GM23338 (cell line): ENCODE measurements at regions not wholly inside any gene's neighbourhood (a gene's known extent, or its start where the extent isn't known, plus 50 kb on each side); places are given as distances from the start of the nearest gene placed in this dataset.

ENCODE experiments used
- ATAC-seq: fragments of 200-7000 bp; cut with Tn5 transposase; 3 replicates; pipeline ENCODE4 v1.9.1; 2020
- DNase-seq: peaks from one replicate; pipeline ENCODE4 v3.0.0-alpha.2; 2015; ENCODE audit warnings: low spot score
- H2AFZ ChIP-seq: fragments of 200-600 bp; sonication (generic); 2 replicates; pipeline ENCODE4 v1.8.0; 2016; ENCODE audit warnings: antibody characterized with exemption, mild to moderate bottlenecking, moderate library complexity
- H3F3A ChIP-seq: fragments of 200-600 bp; sonication (generic); replicated peaks from 2 replicates; pipeline ENCODE4 v1.8.0; 2017; ENCODE audit warnings: antibody characterized with exemption, mixed run types, low read depth
- H3K27ac ChIP-seq: fragments of 200-600 bp; sonication (generic); 2 replicates; pipeline ENCODE4 v1.6.1; 2016; ENCODE audit warnings: low read depth
- H3K27me3 ChIP-seq: fragments of 200-600 bp; sonication (generic); 2 replicates; pipeline ENCODE4 v1.8.0; 2016; ENCODE audit warnings: mild to moderate bottlenecking, mixed run types, moderate library complexity; ENCODE audit not compliant: insufficient read depth
- H3K36me3 ChIP-seq: fragments of 200-600 bp; sonication (generic); 2 replicates; pipeline ENCODE4 v1.8.0; 2016; ENCODE audit warnings: mild to moderate bottlenecking; ENCODE audit not compliant: insufficient read depth
- H3K4me1 ChIP-seq: fragments of 200-600 bp; sonication (generic); 2 replicates; pipeline ENCODE4 v1.8.0; 2016; ENCODE audit warnings: mild to moderate bottlenecking, moderate library complexity; ENCODE audit not compliant: insufficient read depth
- H3K4me2 ChIP-seq: fragments of 200-600 bp; sonication (generic); 2 replicates; pipeline ENCODE4 v1.7.1; 2017; ENCODE audit warnings: mixed run types
- H3K4me3 ChIP-seq: fragments of 200-600 bp; sonication (generic); 2 replicates; pipeline ENCODE4 v1.6.1; 2016; ENCODE audit warnings: mixed run types
- H3K79me2 ChIP-seq: fragments of 200-600 bp; sonication (generic); replicated peaks from 2 replicates; pipeline ENCODE4 v1.8.0; 2017; ENCODE audit warnings: mild to moderate bottlenecking; ENCODE audit not compliant: insufficient read depth
- H3K9me2 ChIP-seq: fragments of 200-600 bp; sonication (generic); 2 replicates; pipeline ENCODE4 v1.8.0; 2017; ENCODE audit not compliant: insufficient read depth
- H4K20me1 ChIP-seq: fragments of 200-600 bp; sonication (generic); replicated peaks from 2 replicates; pipeline ENCODE4 v1.8.0; 2017; ENCODE audit warnings: mild to moderate bottlenecking; ENCODE audit not compliant: insufficient read depth
- H3K27ac Mint-ChIP-seq: 2 replicates; pipeline ENCODE4 v1.8.0; 2020; ENCODE audit warnings: inconsistent platforms, mild to moderate bottlenecking, moderate library complexity, mixed read lengths
- H3K27me3 Mint-ChIP-seq: 3 replicates; pipeline ENCODE4 v1.8.0; 2022; ENCODE audit warnings: low read depth, mild to moderate bottlenecking, moderate library complexity, mixed read lengths, inconsistent platforms; ENCODE audit not compliant: insufficient read depth, poor library complexity
- H3K36me3 Mint-ChIP-seq: 3 replicates; pipeline ENCODE4 v1.8.0; 2021; ENCODE audit warnings: low read depth, mild to moderate bottlenecking, inconsistent platforms, moderate library complexity, mixed read lengths
- H3K4me1 Mint-ChIP-seq: 3 replicates; pipeline ENCODE4 v1.8.0; 2020; ENCODE audit warnings: mild to moderate bottlenecking, inconsistent platforms, mixed read lengths
- H3K4me3 Mint-ChIP-seq: 3 replicates; pipeline ENCODE4 v1.8.0; 2021; ENCODE audit warnings: moderate library complexity, mild to moderate bottlenecking, inconsistent platforms, mixed read lengths
- H3K9me3 Mint-ChIP-seq: 3 replicates; pipeline ENCODE4 v1.8.0; 2020; ENCODE audit warnings: moderate library complexity, mild to moderate bottlenecking, inconsistent platforms, mixed read lengths
- CREB1 ChIP-seq: fragments of 250-450 bp; sonication (Bioruptor Pico); IDR thresholded peaks from 2 replicates; pipeline ENCODE4 v1.5.0; 2020; ENCODE audit warnings: low read depth, mild to moderate bottlenecking, moderate library complexity
- ETS1 ChIP-seq: IDR thresholded peaks from 2 replicates; pipeline ENCODE4 v1.6.1; 2016; ENCODE audit warnings: antibody characterized with exemption
- EZH2 ChIP-seq: fragments of 200-600 bp; sonication (generic); IDR thresholded peaks from one replicate; pipeline ENCODE4 v1.8.0; 2017; ENCODE audit warnings: antibody characterized with exemption, mild to moderate bottlenecking, low read depth; ENCODE audit not compliant: unreplicated experiment
- JUNB ChIP-seq: IDR thresholded peaks from one replicate; pipeline ENCODE4 v1.6.1; 2016; ENCODE audit warnings: antibody characterized with exemption; ENCODE audit not compliant: unreplicated experiment
- NANOG ChIP-seq: IDR thresholded peaks from 2 replicates; pipeline ENCODE4 v1.6.1; 2016; ENCODE audit warnings: antibody characterized with exemption, borderline replicate concordance
- STAT1 ChIP-seq: IDR thresholded peaks from one replicate; pipeline ENCODE4 v1.6.1; 2016; ENCODE audit warnings: antibody characterized with exemption; ENCODE audit not compliant: unreplicated experiment
- ZNF114 ChIP-seq: fragments of 250-450 bp; sonication (Bioruptor Pico); IDR thresholded peaks from 2 replicates; pipeline ENCODE4 v1.5.0; 2020; ENCODE audit warnings: mild to moderate bottlenecking, moderate library complexity
- TF ChIP-seq, protein P1 (sequence below): fragments of 250-450 bp; sonication (Bioruptor Pico); IDR thresholded peaks from 2 replicates; pipeline ENCODE4 v1.5.0; 2020; ENCODE audit warnings: mild to moderate bottlenecking, moderate library complexity
- TF ChIP-seq, protein P2 (sequence below): IDR thresholded peaks from one replicate; pipeline ENCODE4 v1.6.1; 2018; ENCODE audit warnings: antibody characterized with exemption; ENCODE audit not compliant: unreplicated experiment

DNA sequence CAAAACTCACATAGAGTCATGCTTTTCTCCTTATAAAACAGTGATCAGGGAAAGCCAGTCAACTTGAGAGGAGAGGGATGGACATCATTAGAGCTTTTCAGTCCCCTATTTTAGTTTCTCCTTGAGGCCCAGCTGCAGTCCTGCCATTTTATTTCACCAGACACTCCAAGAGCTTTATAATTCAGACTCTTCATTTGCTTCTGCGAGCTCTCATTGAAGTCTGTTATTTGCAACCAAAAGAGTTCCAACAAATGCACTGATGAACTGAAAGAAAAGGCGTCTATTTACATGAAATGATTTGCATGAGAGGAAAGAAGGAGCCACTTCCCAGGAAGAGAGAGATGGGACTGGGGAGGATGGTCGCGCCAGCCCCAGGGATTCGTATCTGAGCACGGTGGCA, 86.8 kb downstream of the NDUFA12 start:
- Histone ChIP-seq H3K79me2 (no peaks in the 10 kb centered on the region), H3K9me2 (0 out of 2 replicates have a peak, but pooled peaks cover under 1% of the 10 kb centered on the region), H3K27me3 (no peaks in the 10 kb centered on the region), H3F3A (no peaks in the 10 kb centered on the region), H4K20me1 (no peaks in the 10 kb centered on the region), H3K4me2 (peak overlapping the region; percentile 57; the same call in 1 of the 2 replicates), H3K27ac (no peak overlapping the region), H3K4me3 (no peak overlapping the region), H3K4me1 (peaks cover 12% of the 10 kb centered on the region), H3K36me3 (no peaks in the 10 kb centered on the region; the same call in 1 of the 2 replicates), H2AFZ (peak overlapping the region; percentile 95; the same call in 1 of the 2 replicates)
- peaks cover 8% of the 10 kb centered on the region for H3K9me3 Mint-ChIP-seq
- peaks cover 5% of the 10 kb centered on the region for H3K27me3 Mint-ChIP-seq
- DNase-seq (no peak), ATAC-seq (0 out of 3 replicates have a peak, but pooled peaks have one; percentile 22)
- no peak for TF ChIP-seq ZNF114 (CRISPR knock-in tag)
- no peak for TF ChIP-seq CREB1 (CRISPR knock-in tag)
- TF ChIP-seq JUNB = no peak
- TF ChIP-seq EZH2 = no peak
- no peak overlapping the region for H3K27ac Mint-ChIP-seq
- H3K4me3 Mint-ChIP-seq = no peak overlapping the region
- peaks cover 9% of the 10 kb centered on the region; the same call in 2 of the 3 replicates for H3K36me3 Mint-ChIP-seq
- H3K4me1 Mint-ChIP-seq = peaks cover 9% of the 10 kb centered on the region

- no peak overlapping the region for H2AFZ ChIP-seq
- no peak overlapping the region for H3K4me3 ChIP-seq
- peak; percentile 32; the same call in 1 of the 3 replicates for ATAC-seq
- no peaks in the 10 kb centered on the region for H3K79me2 ChIP-seq
- no peak overlapping the region for H3K4me2 ChIP-seq
- DNase-seq = no peak
- no peaks in the 10 kb centered on the region for H3F3A ChIP-seq
- Mint-ChIP-seq H3K36me3 (peaks cover 23% of the 10 kb centered on the region; the same call in 2 of the 3 replicates), H3K27me3 (peaks cover 2% of the 10 kb centered on the region), H3K9me3 (peaks cover 34% of the 10 kb centered on the region), H3K4me1 (peaks cover 4% of the 10 kb centered on the region), H3K4me3 (no peak overlapping the region), H3K27ac (no peak overlapping the region)
- H3K36me3 ChIP-seq = no peaks in the 10 kb centered on the region; the same call in 1 of the 2 replicates
- H3K9me2 ChIP-seq = peaks cover 5% of the 10 kb centered on the region; the same call in 1 of the 2 replicates
- no peak overlapping the region for H3K27ac ChIP-seq
- no peaks in the 10 kb centered on the region for H4K20me1 ChIP-seq
- H3K27me3 ChIP-seq = no peaks in the 10 kb centered on the region
- H3K4me1 ChIP-seq = no peaks in the 10 kb centered on the region; the same call in 1 of the 2 replicates
- TF ChIP-seq STAT1 = no peak
- TF ChIP-seq, protein P1, sequence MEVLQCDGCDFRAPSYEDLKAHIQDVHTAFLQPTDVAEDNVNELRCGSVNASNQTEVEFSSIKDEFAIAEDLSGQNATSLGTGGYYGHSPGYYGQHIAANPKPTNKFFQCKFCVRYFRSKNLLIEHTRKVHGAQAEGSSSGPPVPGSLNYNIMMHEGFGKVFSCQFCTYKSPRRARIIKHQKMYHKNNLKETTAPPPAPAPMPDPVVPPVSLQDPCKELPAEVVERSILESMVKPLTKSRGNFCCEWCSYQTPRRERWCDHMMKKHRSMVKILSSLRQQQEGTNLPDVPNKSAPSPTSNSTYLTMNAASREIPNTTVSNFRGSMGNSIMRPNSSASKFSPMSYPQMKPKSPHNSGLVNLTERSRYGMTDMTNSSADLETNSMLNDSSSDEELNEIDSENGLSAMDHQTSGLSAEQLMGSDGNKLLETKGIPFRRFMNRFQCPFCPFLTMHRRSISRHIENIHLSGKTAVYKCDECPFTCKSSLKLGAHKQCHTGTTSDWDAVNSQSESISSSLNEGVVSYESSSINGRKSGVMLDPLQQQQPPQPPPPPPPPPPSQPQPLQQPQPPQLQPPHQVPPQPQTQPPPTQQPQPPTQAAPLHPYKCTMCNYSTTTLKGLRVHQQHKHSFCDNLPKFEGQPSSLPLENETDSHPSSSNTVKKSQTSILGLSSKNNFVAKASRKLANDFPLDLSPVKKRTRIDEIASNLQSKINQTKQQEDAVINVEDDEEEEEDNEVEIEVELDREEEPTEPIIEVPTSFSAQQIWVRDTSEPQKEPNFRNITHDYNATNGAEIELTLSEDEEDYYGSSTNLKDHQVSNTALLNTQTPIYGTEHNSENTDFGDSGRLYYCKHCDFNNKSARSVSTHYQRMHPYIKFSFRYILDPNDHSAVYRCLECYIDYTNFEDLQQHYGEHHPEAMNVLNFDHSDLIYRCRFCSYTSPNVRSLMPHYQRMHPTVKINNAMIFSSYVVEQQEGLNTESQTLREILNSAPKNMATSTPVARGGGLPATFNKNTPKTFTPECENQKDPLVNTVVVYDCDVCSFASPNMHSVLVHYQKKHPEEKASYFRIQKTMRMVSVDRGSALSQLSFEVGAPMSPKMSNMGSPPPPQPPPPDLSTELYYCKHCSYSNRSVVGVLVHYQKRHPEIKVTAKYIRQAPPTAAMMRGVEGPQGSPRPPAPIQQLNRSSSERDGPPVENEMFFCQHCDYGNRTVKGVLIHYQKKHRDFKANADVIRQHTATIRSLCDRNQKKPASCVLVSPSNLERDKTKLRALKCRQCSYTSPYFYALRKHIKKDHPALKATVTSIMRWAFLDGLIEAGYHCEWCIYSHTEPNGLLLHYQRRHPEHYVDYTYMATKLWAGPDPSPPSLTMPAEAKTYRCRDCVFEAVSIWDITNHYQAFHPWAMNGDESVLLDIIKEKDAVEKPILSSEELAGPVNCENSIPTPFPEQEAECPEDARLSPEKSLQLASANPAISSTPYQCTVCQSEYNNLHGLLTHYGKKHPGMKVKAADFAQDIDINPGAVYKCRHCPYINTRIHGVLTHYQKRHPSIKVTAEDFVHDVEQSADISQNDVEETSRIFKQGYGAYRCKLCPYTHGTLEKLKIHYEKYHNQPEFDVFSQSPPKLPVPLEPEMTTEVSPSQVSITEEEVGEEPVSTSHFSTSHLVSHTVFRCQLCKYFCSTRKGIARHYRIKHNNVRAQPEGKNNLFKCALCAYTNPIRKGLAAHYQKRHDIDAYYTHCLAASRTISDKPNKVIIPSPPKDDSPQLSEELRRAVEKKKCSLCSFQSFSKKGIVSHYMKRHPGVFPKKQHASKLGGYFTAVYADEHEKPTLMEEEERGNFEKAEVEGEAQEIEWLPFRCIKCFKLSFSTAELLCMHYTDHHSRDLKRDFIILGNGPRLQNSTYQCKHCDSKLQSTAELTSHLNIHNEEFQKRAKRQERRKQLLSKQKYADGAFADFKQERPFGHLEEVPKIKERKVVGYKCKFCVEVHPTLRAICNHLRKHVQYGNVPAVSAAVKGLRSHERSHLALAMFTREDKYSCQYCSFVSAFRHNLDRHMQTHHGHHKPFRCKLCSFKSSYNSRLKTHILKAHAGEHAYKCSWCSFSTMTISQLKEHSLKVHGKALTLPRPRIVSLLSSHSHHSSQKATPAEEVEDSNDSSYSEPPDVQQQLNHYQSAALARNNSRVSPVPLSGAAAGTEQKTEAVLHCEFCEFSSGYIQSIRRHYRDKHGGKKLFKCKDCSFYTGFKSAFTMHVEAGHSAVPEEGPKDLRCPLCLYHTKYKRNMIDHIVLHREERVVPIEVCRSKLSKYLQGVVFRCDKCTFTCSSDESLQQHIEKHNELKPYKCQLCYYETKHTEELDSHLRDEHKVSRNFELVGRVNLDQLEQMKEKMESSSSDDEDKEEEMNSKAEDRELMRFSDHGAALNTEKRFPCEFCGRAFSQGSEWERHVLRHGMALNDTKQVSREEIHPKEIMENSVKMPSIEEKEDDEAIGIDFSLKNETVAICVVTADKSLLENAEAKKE (CRISPR knock-in tag) = no peak
- TF ChIP-seq NANOG = no peak
- TF ChIP-seq, protein P2, sequence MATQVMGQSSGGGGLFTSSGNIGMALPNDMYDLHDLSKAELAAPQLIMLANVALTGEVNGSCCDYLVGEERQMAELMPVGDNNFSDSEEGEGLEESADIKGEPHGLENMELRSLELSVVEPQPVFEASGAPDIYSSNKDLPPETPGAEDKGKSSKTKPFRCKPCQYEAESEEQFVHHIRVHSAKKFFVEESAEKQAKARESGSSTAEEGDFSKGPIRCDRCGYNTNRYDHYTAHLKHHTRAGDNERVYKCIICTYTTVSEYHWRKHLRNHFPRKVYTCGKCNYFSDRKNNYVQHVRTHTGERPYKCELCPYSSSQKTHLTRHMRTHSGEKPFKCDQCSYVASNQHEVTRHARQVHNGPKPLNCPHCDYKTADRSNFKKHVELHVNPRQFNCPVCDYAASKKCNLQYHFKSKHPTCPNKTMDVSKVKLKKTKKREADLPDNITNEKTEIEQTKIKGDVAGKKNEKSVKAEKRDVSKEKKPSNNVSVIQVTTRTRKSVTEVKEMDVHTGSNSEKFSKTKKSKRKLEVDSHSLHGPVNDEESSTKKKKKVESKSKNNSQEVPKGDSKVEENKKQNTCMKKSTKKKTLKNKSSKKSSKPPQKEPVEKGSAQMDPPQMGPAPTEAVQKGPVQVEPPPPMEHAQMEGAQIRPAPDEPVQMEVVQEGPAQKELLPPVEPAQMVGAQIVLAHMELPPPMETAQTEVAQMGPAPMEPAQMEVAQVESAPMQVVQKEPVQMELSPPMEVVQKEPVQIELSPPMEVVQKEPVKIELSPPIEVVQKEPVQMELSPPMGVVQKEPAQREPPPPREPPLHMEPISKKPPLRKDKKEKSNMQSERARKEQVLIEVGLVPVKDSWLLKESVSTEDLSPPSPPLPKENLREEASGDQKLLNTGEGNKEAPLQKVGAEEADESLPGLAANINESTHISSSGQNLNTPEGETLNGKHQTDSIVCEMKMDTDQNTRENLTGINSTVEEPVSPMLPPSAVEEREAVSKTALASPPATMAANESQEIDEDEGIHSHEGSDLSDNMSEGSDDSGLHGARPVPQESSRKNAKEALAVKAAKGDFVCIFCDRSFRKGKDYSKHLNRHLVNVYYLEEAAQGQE = no peak
- TF ChIP-seq ETS1 = no peak
- TF ChIP-seq EZH2 = no peak
- TF ChIP-seq JUNB = no peak
These were observed 93.8 kb downstream of the NDUFA12 start for GRCh38 chr12:94909663-94910062.
